ENCODE measurements at regions not wholly inside any gene's neighbourhood (a gene's known extent, or its start where the extent isn't known, plus 50 kb on each side); places are given as distances from the start of the nearest gene placed in this dataset.

DNA sequence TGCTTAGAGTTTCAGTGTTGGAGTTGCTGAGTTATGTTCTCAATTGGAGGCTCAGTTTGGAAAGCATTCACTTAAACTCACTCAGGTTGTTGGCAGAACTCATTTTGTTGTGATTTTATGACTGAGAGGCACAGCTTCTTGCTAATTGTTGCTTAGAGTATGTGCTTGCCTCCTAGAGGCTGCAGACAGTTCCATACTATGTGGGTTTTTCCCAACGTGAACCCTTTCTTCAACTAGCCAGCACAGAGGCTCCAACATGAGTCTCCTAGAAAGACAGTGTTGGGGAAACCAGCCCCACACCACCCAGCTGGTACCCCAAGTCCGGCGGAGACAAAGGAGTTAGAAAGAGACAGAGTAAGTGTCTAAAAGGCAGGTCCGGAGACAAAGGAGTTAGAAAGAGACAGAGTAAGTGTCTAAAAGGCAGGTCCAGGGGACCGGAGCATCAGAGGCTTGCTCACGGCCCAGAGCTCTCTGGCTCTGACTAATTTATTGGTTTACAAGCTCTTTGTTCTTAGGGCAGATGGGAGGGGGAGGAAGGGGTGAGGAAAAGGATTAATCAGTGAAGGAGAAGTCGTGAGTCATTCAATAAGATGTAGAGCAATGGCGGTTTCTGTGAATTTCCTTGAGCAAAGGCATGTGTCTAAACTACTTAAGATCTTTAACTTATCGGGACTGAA is 999.7 kb upstream of the LRRTM1 start:
- TF ChIP-seq CTCF (IDR thresholded peaks at IDR 0.05; ENCODE audit: low read length) = no peak
- TF ChIP-seq EZH2 (IDR thresholded peaks at IDR 0.05; ENCODE audit: borderline replicate concordance, low read length) = no peak
